NCI-H1930 (cell line): ENCODE measurements at regions not wholly inside any gene's neighbourhood (a gene's known extent, or its start where the extent isn't known, plus 50 kb on each side); places are given as distances from the start of the nearest gene placed in this dataset.

Source experiments
- DNase-seq, 2 experiments: peaks; one replicate each; lab custom pipeline; 2025; lab: John Stamatoyannopoulos, UW

DNA sequence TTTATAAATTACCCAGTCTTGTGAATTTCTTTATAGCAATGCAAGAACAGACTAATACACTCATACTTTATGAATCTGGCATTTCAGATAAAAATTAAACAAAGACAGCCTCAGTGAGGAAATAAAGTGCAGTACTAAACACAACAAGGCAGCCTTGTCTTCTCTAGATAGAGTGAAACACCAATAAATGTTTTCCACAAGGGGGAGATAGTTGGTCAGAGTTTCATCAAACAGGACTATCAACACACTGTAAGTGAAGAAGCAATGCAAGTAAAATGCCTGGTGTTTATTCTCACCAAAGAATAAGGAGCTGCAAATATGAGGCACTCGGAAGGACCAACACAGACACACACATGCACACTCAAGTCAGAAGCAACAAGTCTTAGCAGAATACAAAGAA, 62.8 kb downstream of the FAM9B start:
- DNase-seq: no peak

DNA sequence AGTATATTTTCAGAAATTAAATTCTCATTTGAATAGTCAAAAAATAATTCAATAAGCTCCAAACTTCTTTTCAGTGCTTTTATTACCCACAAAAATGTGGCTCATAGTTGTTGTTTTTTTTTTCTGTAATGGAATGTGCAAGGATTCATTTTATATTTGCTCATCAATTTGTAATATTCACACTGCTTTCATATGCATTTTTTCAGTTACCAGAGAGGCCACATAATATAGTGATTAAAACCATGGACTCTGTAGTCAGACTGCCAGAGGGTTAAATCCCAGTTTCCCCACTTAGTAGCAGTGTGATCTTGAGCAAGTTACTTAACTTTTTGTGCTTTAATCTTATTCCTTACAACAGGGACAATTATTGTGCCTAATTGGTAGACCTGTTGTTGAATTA, 64.5 kb downstream of the FAM9B start:
- DNase-seq: no peak

GRCh38 chrX:8967461-8967860, 66.5 kb downstream of the FAM9B start:
- no peak for DNase-seq

DNA sequence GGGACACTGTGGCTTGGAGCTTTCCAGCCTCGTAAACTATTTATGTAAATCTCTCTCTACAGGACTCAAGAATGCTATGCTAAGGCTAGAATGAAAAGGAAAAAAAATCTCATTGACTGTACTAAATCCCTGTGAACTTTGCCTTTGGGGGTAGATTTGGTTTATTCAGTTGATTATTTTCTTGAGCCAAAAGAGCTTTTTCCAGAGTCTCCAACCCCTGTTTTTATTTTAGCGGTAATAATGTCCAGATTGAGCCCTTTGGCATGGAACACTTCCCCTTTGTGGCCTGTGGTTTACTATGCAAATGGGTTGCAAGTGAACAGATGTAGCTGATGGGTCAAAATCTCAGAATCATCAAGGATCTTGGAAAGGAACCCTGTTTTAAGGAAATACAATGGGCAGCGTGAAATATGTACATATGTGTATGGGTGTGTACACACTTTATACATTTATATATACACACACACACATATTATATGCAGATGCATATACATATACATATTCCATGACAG, 72.9 kb downstream of the FAM9B start:
- DNase-seq: no peak

DNA sequence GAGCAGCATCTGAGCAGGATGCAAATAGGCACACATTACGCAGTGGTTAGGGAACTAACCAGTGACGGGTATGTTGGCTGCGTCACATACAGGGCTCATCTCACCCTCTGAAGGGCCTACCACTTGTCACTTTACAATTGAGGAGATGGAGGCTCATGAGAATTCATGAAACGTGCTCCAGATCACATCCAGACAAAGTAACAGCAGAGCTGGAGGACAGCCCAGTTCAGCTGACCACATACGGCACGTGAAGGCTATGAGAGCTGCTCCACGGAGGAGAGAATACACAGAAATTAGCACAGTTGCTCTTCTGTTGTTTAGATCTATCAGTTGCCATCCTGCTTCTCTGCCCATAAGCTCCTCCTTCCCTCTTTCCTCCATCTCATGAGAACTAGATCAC, 78.4 kb downstream of the FAM9B start:
- no peak for DNase-seq

GRCh38 chrX:8946563-8946962, 87.4 kb downstream of the FAM9B start:
- DNase-seq: no peak

DNA sequence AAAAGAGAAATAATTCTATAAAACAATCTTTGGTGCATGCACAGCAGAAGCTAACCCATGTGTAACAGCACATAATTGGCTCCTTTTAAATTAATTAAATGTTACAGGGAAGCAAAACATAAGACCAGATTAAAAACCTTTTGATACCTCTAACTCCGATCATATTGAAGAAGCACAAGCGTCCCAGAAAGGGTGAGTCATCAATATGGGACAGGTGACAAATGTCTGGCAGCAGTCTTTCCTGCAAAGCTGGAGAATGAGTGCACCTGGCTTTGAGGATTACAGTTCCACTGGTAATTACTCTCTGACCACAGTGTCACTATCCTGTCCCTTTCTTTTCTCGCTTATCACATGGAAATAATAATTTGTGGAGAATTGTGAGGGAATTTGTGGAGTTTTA, 94.6 kb downstream of the FAM9B start:
- no peak for DNase-seq

DNA sequence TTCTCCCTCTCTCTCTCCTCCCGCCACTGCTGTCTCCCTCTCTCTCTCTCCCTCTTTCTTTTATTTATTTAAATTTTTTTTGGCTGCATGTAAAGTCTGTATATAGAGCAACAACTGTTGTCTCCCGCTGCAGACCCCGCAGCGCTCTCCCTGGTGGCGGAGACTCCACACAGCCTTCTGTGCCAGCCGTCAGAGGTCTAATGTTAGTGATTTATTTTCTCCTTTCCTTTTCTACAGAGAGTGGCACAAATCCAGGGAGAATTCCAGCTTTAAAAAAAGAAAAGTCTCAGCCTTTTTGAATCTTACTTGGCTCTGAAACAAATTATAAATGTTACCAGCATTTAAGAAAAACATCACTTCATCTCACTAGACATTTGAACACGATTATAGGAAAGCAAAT, 106.2 kb downstream of the FAM9B start:
- DNase-seq: no peak

DNA sequence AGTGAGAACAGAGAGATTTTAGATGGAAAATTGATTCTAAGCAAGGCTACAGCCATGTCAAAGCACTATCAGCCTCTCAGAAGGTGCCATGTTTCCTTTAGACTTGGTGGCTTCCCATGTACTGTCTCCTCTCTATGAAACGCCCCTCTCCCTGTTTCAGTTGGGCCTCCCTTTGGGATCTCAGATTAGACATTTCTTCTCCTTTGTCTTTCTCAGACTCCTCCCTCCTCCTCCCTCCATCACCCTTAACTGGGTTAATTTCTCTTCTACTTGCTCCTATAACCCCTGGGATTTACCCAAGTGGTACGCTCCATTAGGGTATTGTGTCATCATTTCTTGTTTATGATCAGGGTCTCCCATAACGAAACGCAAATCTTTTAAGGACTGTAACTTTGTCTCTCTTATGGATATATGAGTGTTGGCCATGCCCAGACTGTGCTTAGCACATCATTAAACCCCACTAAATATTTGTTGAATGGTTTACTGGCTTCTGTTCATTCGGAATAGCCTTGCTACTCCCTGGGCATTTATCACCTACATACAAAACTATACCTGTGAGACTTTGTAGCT, 106.8 kb downstream of the FAM9B start:
- DNase-seq: no peak

GRCh38 chrX:8921615-8922014, 112.3 kb downstream of the FAM9B start:
- DNase-seq: no peak

- no peak for DNase-seq
Observed at GRCh38 chrX:8919801-8920200, 114.1 kb downstream of the FAM9B start.

GRCh38 chrX:8916697-8917096, 115.5 kb upstream of the FAM9A start:
- no peak for DNase-seq

GRCh38 chrX:8914681-8915080, 113.5 kb upstream of the FAM9A start:
- no peak for DNase-seq

GRCh38 chrX:8913655-8914409, 112.6 kb upstream of the FAM9A start:
- no peak for DNase-seq

DNA sequence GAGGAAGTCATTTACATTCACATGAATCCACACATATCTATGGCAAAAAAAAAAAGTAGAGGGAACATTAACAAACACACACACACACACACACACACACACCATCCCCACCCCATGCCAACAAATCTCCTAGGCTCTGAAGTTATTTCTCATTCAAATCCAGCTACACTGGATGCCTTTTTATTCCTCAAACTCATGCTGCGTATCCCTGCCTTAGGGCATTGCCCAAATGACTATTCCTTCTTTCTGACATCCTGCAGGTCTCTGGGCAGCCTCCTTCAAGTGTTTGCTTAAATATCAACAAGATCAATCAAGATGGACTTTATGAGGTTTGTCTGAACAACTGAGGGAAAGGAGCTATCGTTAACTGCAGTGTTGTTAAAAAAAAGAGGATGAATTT, 106.5 kb upstream of the FAM9A start:
- no peak for DNase-seq

GRCh38 chrX:8906299-8906938, 105.2 kb upstream of the FAM9A start:
- no peak for DNase-seq

DNA sequence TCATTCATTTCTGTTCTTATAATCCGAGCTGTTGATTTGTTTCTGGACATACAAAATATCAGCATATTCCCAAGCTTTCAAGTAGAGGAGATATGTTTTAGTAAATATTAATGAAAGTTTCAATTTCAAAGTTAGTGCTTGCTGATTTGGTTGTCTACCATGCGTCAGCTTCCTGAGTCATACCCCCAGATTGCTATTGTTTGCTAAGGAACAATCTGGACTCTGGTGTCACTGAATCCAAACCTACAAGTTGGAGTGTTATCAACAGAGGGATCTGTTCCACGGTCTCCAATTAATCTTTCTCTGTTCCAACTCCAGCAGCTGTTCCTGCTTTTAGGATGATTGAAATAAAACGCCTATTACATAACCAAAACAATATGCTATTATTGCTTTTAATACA, 96.1 kb upstream of the FAM9A start:
- DNase-seq: no peak

- no peak for DNase-seq
Observed at GRCh38 chrX:8890794-8891193, 89.6 kb upstream of the FAM9A start.

- DNase-seq: no peak
Observed at GRCh38 chrX:8887004-8887403, 85.8 kb upstream of the FAM9A start.

GRCh38 chrX:8879750-8880149, 78.6 kb upstream of the FAM9A start:
- no peak for DNase-seq

- no peak for DNase-seq
Observed at GRCh38 chrX:8873956-8874355, 72.8 kb upstream of the FAM9A start.

GRCh38 chrX:8873102-8873501, 71.9 kb upstream of the FAM9A start:
- no peak for DNase-seq

DNA sequence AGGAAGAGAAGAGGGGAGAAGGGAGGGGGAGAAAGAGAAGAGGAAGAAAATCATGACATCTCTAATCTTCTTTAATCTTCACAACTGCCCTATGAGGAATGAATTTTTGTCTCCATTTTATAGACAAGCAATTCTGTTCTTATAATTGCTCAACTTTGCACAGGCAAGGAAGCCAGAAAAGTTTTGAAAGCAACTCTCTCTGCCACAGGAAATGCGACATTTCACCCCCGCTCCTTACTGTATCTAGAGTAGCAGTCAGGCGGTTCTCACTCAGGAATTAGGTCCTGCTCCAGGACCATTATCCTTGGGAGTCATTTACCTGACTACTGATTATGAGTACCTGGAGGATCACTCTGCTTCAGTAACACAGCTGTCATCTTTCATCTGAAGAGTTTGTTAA, 69.2 kb upstream of the FAM9A start:
- DNase-seq: no peak
